ENCODE measurements at regions not wholly inside any gene's neighbourhood (a gene's known extent, or its start where the extent isn't known, plus 50 kb on each side); places are given as distances from the start of the nearest gene placed in this dataset.
A peak's percentile ranks its signal among the peaks of the same experiment; 100 is the strongest.

DNA sequence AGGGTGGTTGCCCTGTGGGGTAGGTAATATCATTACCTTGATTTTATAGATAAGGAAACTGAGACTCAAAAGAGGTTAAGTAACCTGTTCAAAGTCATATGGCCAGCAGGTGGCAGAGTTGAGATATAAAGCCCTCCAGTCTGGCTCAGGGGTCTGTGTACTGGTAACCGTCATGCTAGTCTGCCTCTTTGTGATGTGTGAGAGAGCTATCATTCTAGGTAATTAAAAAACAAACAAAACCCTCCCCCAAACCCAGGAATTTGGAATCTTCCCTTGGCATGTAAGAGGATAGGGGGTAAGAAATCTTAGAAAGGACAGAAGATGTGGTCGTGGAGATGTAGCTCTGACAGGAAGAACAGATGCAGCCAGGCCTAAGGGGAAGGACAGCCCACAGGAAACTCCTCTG, 206.0 kb downstream of the CDC5L start:
- Histone ChIP-seq H3K4me1 (ENCODE audit: insufficient read depth, low read length) (no peaks in the 10 kb centered on the region), H3K27ac (ENCODE audit: low read depth, low read length) (no peak overlapping the region), H3K27me3 (ENCODE audit: insufficient read depth, low read length) (no peaks in the 10 kb centered on the region), H3K9me3 (ENCODE audit: control insufficient read depth in 1 of 2, low read length in 2 of 2) (no peaks in the 10 kb centered on the region), H3K4me3 (ENCODE audit: low read length in 2 of 2) (no peak overlapping the region), H3K36me3 (ENCODE audit: insufficient read depth, low read length) (no peaks in the 10 kb centered on the region)
- ChIA-PET POLR2A (ENCODE audit: partially characterized antibody) (no interaction called here), CTCF (ENCODE audit: partially characterized antibody) (interaction anchor here (1.0 to 3.0 kb wide), 5 partner anchors 9 to 1337 kb away, joined by 3 to 12 read pairs (median 4); no protein-coding TSS in a partner anchor)
- Mint-ChIP-seq H3K27me3 (peaks cover 6 to 11% of the 10 kb centered on the region in 2 donors), H3K9me3 (peaks cover 0 to 2% (median 0%) of the 10 kb centered on the region in 8 donors), H3K36me3 (no peaks in the 10 kb centered on the region), H3K4me1 (peaks cover 0 to 3% (median 1%) of the 10 kb centered on the region in 4 donors), H3K27ac (no peak overlapping the region), H3K4me3 (no peak overlapping the region)
- DNase-seq = peak; percentile 24 to 46 (median 36)
- intact Hi-C loops (cut with micrococcal nuclease) = no loop called here

- CTCF ChIA-PET (ENCODE audit: partially characterized antibody) = interaction anchor here (3.0 kb wide), 1 partner anchor 1120 kb away, joined by 10 read pairs; no protein-coding TSS in a partner anchor
These were observed 207.0 kb downstream of the CDC5L start for GRCh38 chr6:44594481-44594880.

GRCh38 chr6:44598679-44599078, 211.2 kb downstream of the CDC5L start:
- H3K36me3 Mint-ChIP-seq = no peaks in the 10 kb centered on the region
- ChIA-PET POLR2A (ENCODE audit: partially characterized antibody) (no interaction called here), CTCF (ENCODE audit: partially characterized antibody) (no interaction called here)
- no peak overlapping the region for H3K27ac Mint-ChIP-seq
- Histone ChIP-seq H3K27ac (ENCODE audit: low read depth, low read length) (no peak overlapping the region), H3K27me3 (ENCODE audit: insufficient read depth, low read length) (no peaks in the 10 kb centered on the region), H3K4me3 (ENCODE audit: low read length in 2 of 2) (no peak overlapping the region), H3K36me3 (ENCODE audit: insufficient read depth, low read length) (no peaks in the 10 kb centered on the region), H3K4me1 (ENCODE audit: insufficient read depth, low read length) (no peaks in the 10 kb centered on the region), H3K9me3 (ENCODE audit: control insufficient read depth in 1 of 2, low read length in 2 of 2) (no peaks in the 10 kb centered on the region)
- intact Hi-C loops (cut with micrococcal nuclease) = no loop called here
- no peak for DNase-seq
- H3K9me3 Mint-ChIP-seq = peaks cover 0 to 2% (median 0%) of the 10 kb centered on the region in 8 donors
- peaks cover 2 to 5% of the 10 kb centered on the region in 2 donors for H3K27me3 Mint-ChIP-seq
- peaks cover 0 to 2% (median under 1%) of the 10 kb centered on the region in 4 donors for H3K4me1 Mint-ChIP-seq
- no peak overlapping the region for H3K4me3 Mint-ChIP-seq

More at GRCh38 chr6:44594481-44594880, 207.0 kb downstream of the CDC5L start:
- no peaks in the 10 kb centered on the region for H3K36me3 ChIP-seq (ENCODE audit: insufficient read depth, low read length)
- H3K27me3 ChIP-seq (ENCODE audit: insufficient read depth, low read length) = no peaks in the 10 kb centered on the region
- H3K4me3 ChIP-seq (ENCODE audit: low read length in 2 of 2) = no peak overlapping the region
- no peaks in the 10 kb centered on the region for H3K36me3 Mint-ChIP-seq
- H3K9me3 ChIP-seq (ENCODE audit: control insufficient read depth in 1 of 2, low read length in 2 of 2) = no peaks in the 10 kb centered on the region
- DNase-seq = no peak
- H3K4me3 Mint-ChIP-seq = no peak overlapping the region
- H3K9me3 Mint-ChIP-seq = peaks cover 0 to 2% (median 0%) of the 10 kb centered on the region in 8 donors
- peaks cover 0 to 3% (median 1%) of the 10 kb centered on the region in 4 donors for H3K4me1 Mint-ChIP-seq
- POLR2A ChIA-PET (ENCODE audit: partially characterized antibody) = no interaction called here
- no peak overlapping the region for H3K27ac ChIP-seq (ENCODE audit: low read depth, low read length)
- H3K27me3 Mint-ChIP-seq = peaks cover 6 to 7% of the 10 kb centered on the region in 2 donors
- no peaks in the 10 kb centered on the region for H3K4me1 ChIP-seq (ENCODE audit: insufficient read depth, low read length)
- H3K27ac Mint-ChIP-seq = no peak overlapping the region
- intact Hi-C loops (cut with micrococcal nuclease) = no loop called here

DNA sequence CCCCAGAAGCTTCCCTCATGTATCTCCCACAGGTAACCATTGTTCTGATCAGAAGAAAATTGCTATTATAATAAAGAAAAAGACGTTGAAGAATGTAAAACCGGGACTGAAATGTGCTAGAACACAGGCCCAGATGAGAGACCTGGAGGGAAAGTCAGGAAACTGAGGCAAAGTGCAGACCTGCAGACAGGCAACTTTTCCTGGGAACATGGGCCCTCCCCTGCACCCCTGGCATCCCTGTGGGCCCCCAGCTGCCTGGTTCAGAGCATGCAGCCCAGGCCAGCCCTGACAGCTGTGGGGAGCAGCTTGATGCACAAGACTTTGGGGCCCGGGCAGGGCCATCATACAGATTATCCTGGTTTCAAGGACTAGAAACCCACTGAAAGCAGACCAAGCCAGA, 212.2 kb downstream of the CDC5L start:
- no peak overlapping the region for H3K27ac Mint-ChIP-seq
- H3K4me3 Mint-ChIP-seq = no peak overlapping the region
- peaks cover 0 to 3% of the 10 kb centered on the region in 2 donors for H3K27me3 Mint-ChIP-seq
- ChIA-PET CTCF (ENCODE audit: partially characterized antibody) (no interaction called here), POLR2A (ENCODE audit: partially characterized antibody) (no interaction called here)
- Histone ChIP-seq H3K27me3 (ENCODE audit: insufficient read depth, low read length) (no peaks in the 10 kb centered on the region), H3K4me3 (ENCODE audit: low read length in 2 of 2) (no peak overlapping the region), H3K27ac (ENCODE audit: low read depth, low read length) (no peak overlapping the region), H3K9me3 (ENCODE audit: control insufficient read depth in 1 of 2, low read length in 2 of 2) (no peaks in the 10 kb centered on the region), H3K4me1 (ENCODE audit: insufficient read depth, low read length) (no peaks in the 10 kb centered on the region), H3K36me3 (ENCODE audit: insufficient read depth, low read length) (no peaks in the 10 kb centered on the region)
- H3K4me1 Mint-ChIP-seq = no peaks in the 10 kb centered on the region
- DNase-seq = no peak
- no peaks in the 10 kb centered on the region for H3K36me3 Mint-ChIP-seq
- H3K9me3 Mint-ChIP-seq = peaks cover 0 to 2% (median 0%) of the 10 kb centered on the region in 8 donors
- intact Hi-C loops (cut with micrococcal nuclease) = no loop called here

DNA sequence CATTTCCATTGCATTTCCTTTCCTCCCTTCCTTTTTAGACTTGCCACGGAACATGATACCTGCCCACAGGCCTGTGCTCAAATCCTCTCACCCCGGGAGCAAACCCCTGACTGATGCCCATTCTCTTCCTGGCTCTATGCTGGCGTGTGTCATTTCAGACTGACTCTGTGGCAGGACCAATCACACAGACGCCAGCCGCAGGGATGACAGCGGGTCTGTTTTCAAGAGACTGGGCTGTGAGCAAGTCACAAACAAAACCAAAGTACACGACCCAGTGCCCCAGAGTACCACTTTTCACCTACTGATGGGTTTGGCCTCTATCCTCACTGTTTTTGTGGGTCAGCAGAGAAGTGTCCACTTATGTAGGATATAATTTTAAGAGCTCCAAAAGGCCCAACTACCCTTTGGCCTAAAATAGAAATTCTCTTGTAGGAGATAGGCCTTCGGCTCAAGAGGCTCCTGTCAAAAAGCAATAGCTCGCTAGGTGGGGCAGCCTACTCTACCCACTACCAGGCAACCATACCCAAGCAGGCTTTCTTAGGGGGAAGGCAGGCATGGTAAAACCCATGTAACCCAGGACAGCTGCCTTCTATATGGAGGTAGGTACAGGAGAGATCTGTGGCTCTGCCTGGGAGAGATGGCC, 215.7 kb downstream of the CDC5L start:
- Histone ChIP-seq H3K27ac (ENCODE audit: low read depth, low read length) (no peak overlapping the region), H3K9me3 (ENCODE audit: control insufficient read depth in 1 of 2, low read length in 2 of 2) (no peaks in the 10 kb centered on the region), H3K4me1 (ENCODE audit: insufficient read depth, low read length) (no peaks in the 10 kb centered on the region), H3K27me3 (ENCODE audit: insufficient read depth, low read length) (no peaks in the 10 kb centered on the region), H3K4me3 (ENCODE audit: low read length in 2 of 2) (no peak overlapping the region), H3K36me3 (ENCODE audit: insufficient read depth, low read length) (no peaks in the 10 kb centered on the region)
- H3K4me1 Mint-ChIP-seq = no peaks in the 10 kb centered on the region
- H3K27me3 Mint-ChIP-seq = peaks cover 1 to 3% of the 10 kb centered on the region in 2 donors
- CTCF ChIA-PET (ENCODE audit: partially characterized antibody) = interaction anchor here (1.7 kb wide), 1 partner anchor 10 kb away, joined by 4 read pairs; no protein-coding TSS in a partner anchor
- H3K27ac Mint-ChIP-seq = no peak overlapping the region
- DNase-seq = no peak
- intact Hi-C loops (cut with micrococcal nuclease) = no loop called here
- POLR2A ChIA-PET (ENCODE audit: partially characterized antibody) = no interaction called here
- no peaks in the 10 kb centered on the region for H3K36me3 Mint-ChIP-seq
- no peak overlapping the region for H3K4me3 Mint-ChIP-seq
- H3K9me3 Mint-ChIP-seq = no peaks in the 10 kb centered on the region

- intact Hi-C loops (cut with micrococcal nuclease) = no loop called here
- H3K27me3 ChIP-seq (ENCODE audit: insufficient read depth, low read length) = no peaks in the 10 kb centered on the region
- Mint-ChIP-seq H3K4me3 (no peak overlapping the region), H3K36me3 (no peaks in the 10 kb centered on the region), H3K27me3 (peaks cover 1% of the 10 kb centered on the region in 2 donors), H3K4me1 (no peaks in the 10 kb centered on the region), H3K9me3 (no peaks in the 10 kb centered on the region), H3K27ac (no peak overlapping the region)
- CTCF ChIA-PET (ENCODE audit: partially characterized antibody) = no interaction called here
- no peaks in the 10 kb centered on the region for H3K36me3 ChIP-seq (ENCODE audit: insufficient read depth, low read length)
- H3K4me3 ChIP-seq (ENCODE audit: low read length in 2 of 2) = no peak overlapping the region
- DNase-seq = no peak
- POLR2A ChIA-PET (ENCODE audit: partially characterized antibody) = no interaction called here
- no peaks in the 10 kb centered on the region for H3K4me1 ChIP-seq (ENCODE audit: insufficient read depth, low read length)
- H3K9me3 ChIP-seq (ENCODE audit: control insufficient read depth in 1 of 2, low read length in 2 of 2) = no peaks in the 10 kb centered on the region
- H3K27ac ChIP-seq (ENCODE audit: low read depth, low read length) = no peak overlapping the region
These were observed 219.0 kb downstream of the CDC5L start for GRCh38 chr6:44606504-44606903.

DNA sequence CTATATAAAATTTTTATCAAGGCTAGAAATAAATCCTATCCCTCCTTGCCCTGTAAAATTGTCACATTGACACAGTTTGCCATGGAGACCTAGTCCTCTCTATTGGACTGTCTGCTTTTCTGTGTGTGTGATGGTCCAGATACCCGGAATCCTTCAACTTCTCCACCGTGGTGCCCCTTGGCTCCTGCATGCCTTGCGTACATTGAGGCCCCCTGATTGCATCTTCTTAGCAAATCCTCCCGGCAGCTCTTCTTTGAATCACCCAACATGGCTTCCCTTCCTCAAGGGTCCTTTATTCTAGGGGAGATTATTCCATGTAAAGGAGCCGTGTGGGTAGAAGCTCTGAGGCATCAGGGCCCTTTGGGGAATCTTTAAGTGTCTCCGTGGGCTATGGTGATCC, 219.5 kb downstream of the CDC5L start:
- Histone ChIP-seq H3K27me3 (ENCODE audit: insufficient read depth, low read length) (no peaks in the 10 kb centered on the region), H3K4me3 (ENCODE audit: low read length in 2 of 2) (no peak overlapping the region), H3K9me3 (ENCODE audit: control insufficient read depth in 1 of 2, low read length in 2 of 2) (no peaks in the 10 kb centered on the region), H3K4me1 (ENCODE audit: insufficient read depth, low read length) (no peaks in the 10 kb centered on the region), H3K36me3 (ENCODE audit: insufficient read depth, low read length) (no peaks in the 10 kb centered on the region), H3K27ac (ENCODE audit: low read depth, low read length) (no peak overlapping the region)
- H3K27ac Mint-ChIP-seq = no peak overlapping the region
- ChIA-PET POLR2A (ENCODE audit: partially characterized antibody) (no interaction called here), CTCF (ENCODE audit: partially characterized antibody) (interaction anchor here (1.2 kb wide), 1 partner anchor 1108 kb away, joined by 3 read pairs; no protein-coding TSS in a partner anchor)
- intact Hi-C loops (cut with micrococcal nuclease) = no loop called here
- peaks cover 1% of the 10 kb centered on the region in 2 donors for H3K27me3 Mint-ChIP-seq
- H3K4me1 Mint-ChIP-seq = no peaks in the 10 kb centered on the region
- H3K36me3 Mint-ChIP-seq = no peaks in the 10 kb centered on the region
- no peak for DNase-seq
- H3K4me3 Mint-ChIP-seq = no peak overlapping the region
- no peaks in the 10 kb centered on the region for H3K9me3 Mint-ChIP-seq
